ENCODE measurements at regions not wholly inside any gene's neighbourhood (a gene's known extent, or its start where the extent isn't known, plus 50 kb on each side); places are given as distances from the start of the nearest gene placed in this dataset.
"Not testable (repeated sequence)": the region's sequence is repeated elsewhere in the genome, so short reads cannot be mapped to it uniquely, and the experiment has no call there.

- Histone ChIP-seq H3K4me1 (peaks cover 15% of the 10 kb centered on the region), H4K20me1 (no peaks in the 10 kb centered on the region), H3K9ac (no peak overlapping the region), H3K27me3 (no peaks in the 10 kb centered on the region), H3K4me3 (no peak overlapping the region), H3K36me3 (no peaks in the 10 kb centered on the region), H3K4me2 (peak overlapping the region; percentile 49), H3K27ac (no peak overlapping the region), H3K9me3 (no peaks in the 10 kb centered on the region)
- no peak for TF ChIP-seq Cebpa-rat (IDR thresholded peaks at IDR 0.05)
Measured at GRCh38 chr10:8404721-8405120, 350.2 kb downstream of the GATA3 start.

DNA sequence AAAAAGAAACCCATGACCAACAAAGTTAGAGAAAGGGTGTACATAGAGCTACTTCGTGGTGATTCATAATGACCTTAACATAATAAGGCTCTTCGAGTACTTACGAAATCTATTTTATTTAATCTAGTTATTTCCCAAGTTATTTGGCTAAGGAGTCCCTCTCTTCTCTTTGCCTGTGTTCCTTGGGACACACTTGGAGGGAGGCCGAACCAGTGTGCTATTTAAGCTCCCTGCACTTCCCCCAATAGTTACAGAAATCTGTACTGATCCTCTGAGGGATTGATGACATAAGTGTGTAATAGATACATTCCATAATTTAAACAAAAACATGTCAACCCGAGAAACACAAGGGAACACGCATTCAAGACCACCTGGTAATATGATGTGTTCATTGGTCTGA lies 351.1 kb downstream of the GATA3 start:
- TF ChIP-seq Cebpa-rat (IDR thresholded peaks at IDR 0.05), result no peak

DNA sequence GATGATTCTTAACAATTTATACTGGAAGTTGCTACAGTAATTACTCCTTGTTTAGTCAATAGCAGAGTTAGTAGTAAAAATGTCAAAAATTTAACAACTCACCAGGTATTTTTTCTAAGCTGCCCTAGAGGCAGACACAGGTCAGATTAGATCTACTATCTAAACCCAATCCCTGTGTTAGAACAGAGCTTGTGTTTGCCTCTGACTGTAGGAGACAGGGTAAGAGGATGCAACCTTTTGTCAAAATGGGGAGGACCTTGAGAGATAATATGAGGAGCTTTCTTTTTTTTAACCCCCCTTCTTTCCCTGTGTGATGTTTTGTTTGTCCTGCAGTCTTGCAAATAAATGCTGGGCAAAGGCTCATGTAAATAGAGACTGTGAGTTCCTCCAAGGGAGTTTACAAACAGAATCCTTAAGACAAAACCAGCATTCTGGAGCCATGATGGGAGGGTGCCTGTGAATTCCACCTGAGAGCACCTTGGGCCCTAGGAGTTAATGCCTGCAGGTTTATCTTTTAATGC lies 353.1 kb downstream of the GATA3 start:
- Histone ChIP-seq H3K9me3 (no peaks in the 10 kb centered on the region), H3K36me3 (no peaks in the 10 kb centered on the region), H3K9ac (no peak overlapping the region), H3K4me2 (no peak overlapping the region), H4K20me1 (no peaks in the 10 kb centered on the region), H3K4me1 (peaks cover 15% of the 10 kb centered on the region), H3K27me3 (no peaks in the 10 kb centered on the region), H3K4me3 (no peak overlapping the region), H3K27ac (no peak overlapping the region)
- no peak for TF ChIP-seq Cebpa-rat (IDR thresholded peaks at IDR 0.05)

More for the DNA sequence above, 351.1 kb downstream of the GATA3 start:
- Histone ChIP-seq H3K4me3 (no peak overlapping the region), H3K4me2 (no peak overlapping the region), H4K20me1 (no peaks in the 10 kb centered on the region), H3K36me3 (no peaks in the 10 kb centered on the region), H3K9ac (no peak overlapping the region), H3K27me3 (no peaks in the 10 kb centered on the region), H3K27ac (no peak overlapping the region), H3K9me3 (no peaks in the 10 kb centered on the region), H3K4me1 (peaks cover 15% of the 10 kb centered on the region)

DNA sequence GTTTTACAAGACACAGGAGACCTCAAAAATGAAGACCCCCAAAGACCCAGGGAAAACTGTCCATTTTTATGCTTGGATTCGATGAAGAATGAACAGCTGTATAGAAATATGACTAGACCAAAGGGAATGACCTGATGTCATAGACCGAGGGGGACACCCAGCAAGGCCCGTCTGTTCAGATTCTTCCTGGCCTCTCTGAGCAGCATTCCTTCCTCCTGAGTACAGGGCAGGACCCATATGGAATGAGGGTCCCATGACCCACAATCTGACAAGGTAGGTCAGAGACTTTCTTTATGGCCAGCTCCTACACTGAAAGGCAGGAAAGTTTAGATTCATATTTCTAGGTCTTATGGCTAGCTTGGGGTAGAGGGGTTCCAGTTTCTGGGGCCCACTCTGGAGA lies 356.0 kb downstream of the GATA3 start:
- Histone ChIP-seq H3K4me2 (no peak overlapping the region), H3K4me1 (no peaks in the 10 kb centered on the region), H3K9me3 (no peaks in the 10 kb centered on the region), H3K9ac (no peak overlapping the region), H4K20me1 (no peaks in the 10 kb centered on the region), H3K27me3 (no peaks in the 10 kb centered on the region), H3K36me3 (no peaks in the 10 kb centered on the region), H3K4me3 (no peak overlapping the region), H3K27ac (no peak overlapping the region)
- no peak for TF ChIP-seq Cebpa-rat (IDR thresholded peaks at IDR 0.05)

GRCh38 chr10:8412541-8412940 lies 358.1 kb downstream of the GATA3 start:
- no peak overlapping the region for H3K9ac ChIP-seq
- H4K20me1 ChIP-seq, result no peaks in the 10 kb centered on the region
- no peak for TF ChIP-seq Cebpa-rat (IDR thresholded peaks at IDR 0.05)
- no peaks in the 10 kb centered on the region for H3K36me3 ChIP-seq
- no peaks in the 10 kb centered on the region for H3K27me3 ChIP-seq
- no peaks in the 10 kb centered on the region for H3K4me1 ChIP-seq
- H3K4me2 ChIP-seq, result no peak overlapping the region
- no peak overlapping the region for H3K4me3 ChIP-seq
- H3K9me3 ChIP-seq, result no peaks in the 10 kb centered on the region
- no peak overlapping the region for H3K27ac ChIP-seq

- H3K4me2 ChIP-seq, H4K20me1 ChIP-seq, H3K27me3 ChIP-seq: not testable (repeated sequence)
Measured at GRCh38 chr10:8415029-8415428, 360.5 kb downstream of the GATA3 start.

DNA sequence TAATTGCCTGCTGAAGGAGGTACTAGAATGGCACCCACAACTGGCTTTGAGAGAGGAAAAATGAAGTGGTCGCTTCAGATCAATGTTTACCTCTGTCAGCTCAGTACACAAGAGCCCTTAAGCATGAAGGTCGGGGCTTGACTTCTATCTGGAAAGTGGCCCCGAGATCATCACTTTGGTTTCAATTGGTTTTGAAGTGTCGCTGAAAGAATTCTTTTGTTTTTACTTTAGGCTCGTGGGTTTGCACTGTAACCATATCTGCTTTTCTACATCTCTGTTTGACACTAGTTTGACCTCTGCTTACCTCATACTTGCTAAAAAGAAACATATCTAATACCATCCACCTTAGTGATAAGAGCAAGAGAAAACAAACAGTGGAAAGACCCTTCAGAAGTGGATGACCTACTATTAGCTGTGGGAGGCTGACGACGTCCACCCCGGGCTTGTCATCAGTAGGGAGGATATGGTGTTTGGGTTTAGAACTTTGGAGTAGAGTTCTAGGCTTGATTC lies 361.8 kb downstream of the GATA3 start:
- TF ChIP-seq Cebpa-rat (IDR thresholded peaks at IDR 0.05), result no peak
- H3K27me3 ChIP-seq, result no peaks in the 10 kb centered on the region
- no peaks in the 10 kb centered on the region for H3K9me3 ChIP-seq
- no peaks in the 10 kb centered on the region for H3K4me1 ChIP-seq
- H3K27ac ChIP-seq, result no peak overlapping the region
- H3K9ac ChIP-seq, result no peak overlapping the region
- H3K4me2 ChIP-seq, result no peak overlapping the region
- no peaks in the 10 kb centered on the region for H3K36me3 ChIP-seq
- no peak overlapping the region for H3K4me3 ChIP-seq
- H4K20me1 ChIP-seq, result no peaks in the 10 kb centered on the region

More at GRCh38 chr10:8415029-8415428, 360.5 kb downstream of the GATA3 start:
- not testable (repeated sequence) for H3K27ac ChIP-seq, H3K4me3 ChIP-seq, H3K9me3 ChIP-seq, H3K4me1 ChIP-seq, H3K9ac ChIP-seq, H3K36me3 ChIP-seq

- TF ChIP-seq Cebpa-rat (IDR thresholded peaks at IDR 0.05), result no peak
- Histone ChIP-seq H3K4me3 (no peak overlapping the region), H3K4me1 (no peaks in the 10 kb centered on the region), H3K9me3 (no peaks in the 10 kb centered on the region), H3K4me2 (no peak overlapping the region), H3K9ac (no peak overlapping the region), H3K27me3 (no peaks in the 10 kb centered on the region), H3K27ac (no peak overlapping the region), H4K20me1 (no peaks in the 10 kb centered on the region), H3K36me3 (no peaks in the 10 kb centered on the region)
Measured at GRCh38 chr10:8416760-8417159, 362.3 kb downstream of the GATA3 start.

GRCh38 chr10:8417631-8418030 lies 363.1 kb downstream of the GATA3 start:
- no peaks in the 10 kb centered on the region for H3K9me3 ChIP-seq
- no peaks in the 10 kb centered on the region for H3K27me3 ChIP-seq
- no peaks in the 10 kb centered on the region for H3K36me3 ChIP-seq
- no peak overlapping the region for H3K9ac ChIP-seq
- no peaks in the 10 kb centered on the region for H4K20me1 ChIP-seq
- H3K4me2 ChIP-seq, result no peak overlapping the region
- no peak overlapping the region for H3K27ac ChIP-seq
- no peak overlapping the region for H3K4me3 ChIP-seq
- no peaks in the 10 kb centered on the region for H3K4me1 ChIP-seq
- no peak for TF ChIP-seq Cebpa-rat (IDR thresholded peaks at IDR 0.05)

- Histone ChIP-seq H3K4me3 (no peak overlapping the region), H3K9ac (no peak overlapping the region), H3K36me3 (no peaks in the 10 kb centered on the region), H3K9me3 (no peaks in the 10 kb centered on the region), H4K20me1 (no peaks in the 10 kb centered on the region), H3K27me3 (no peaks in the 10 kb centered on the region), H3K27ac (no peak overlapping the region), H3K4me1 (no peaks in the 10 kb centered on the region), H3K4me2 (no peak overlapping the region)
- TF ChIP-seq Cebpa-rat (IDR thresholded peaks at IDR 0.05), result no peak
Measured at GRCh38 chr10:8418631-8419030, 364.1 kb downstream of the GATA3 start.

GRCh38 chr10:8420182-8420581 lies 365.7 kb downstream of the GATA3 start:
- Histone ChIP-seq H3K4me1 (peaks cover 11% of the 10 kb centered on the region), H3K27me3 (no peaks in the 10 kb centered on the region), H3K9me3 (no peaks in the 10 kb centered on the region), H3K4me3 (no peak overlapping the region), H3K27ac (no peak overlapping the region), H3K9ac (no peak overlapping the region), H3K4me2 (no peak overlapping the region), H3K36me3 (no peaks in the 10 kb centered on the region), H4K20me1 (no peaks in the 10 kb centered on the region)
- TF ChIP-seq Cebpa-rat (IDR thresholded peaks at IDR 0.05), result no peak

Measured in BLaER1 (cell line).